Natural killer cell (primary cell): ENCODE measurements at regions not wholly inside any gene's neighbourhood (a gene's known extent, or its start where the extent isn't known, plus 50 kb on each side); places are given as distances from the start of the nearest gene placed in this dataset.

Source experiments
- ATAC-seq, 3 donors: fragments of 150-1000 bp in 2 of 3; fragments of 200-7000 bp in 1 of 3; cut with Tn5 transposase; 1 replicate in 1 of 3; 2 replicates in 2 of 3; pipeline ENCODE4 v1.10.0; 2021; ENCODE audit warnings: mild to moderate bottlenecking in 2 of 3, moderate library complexity in 2 of 3
- DNase-seq, 2 donors: peaks; one replicate each; pipeline versions ENCODE4 v3.0.0 to v3.0.0-alpha.2; 2013 to 2021; ENCODE audit warnings: mixed read lengths in 1 of 2
- H3K27ac ChIP-seq: one replicate; pipeline ENCODE4 v1.5.1; 2013; ENCODE audit warnings: mild to moderate bottlenecking, low read length
- H3K27me3 ChIP-seq: one replicate; pipeline ENCODE4 v1.6.1; 2013; ENCODE audit warnings: low read length; ENCODE audit not compliant: control insufficient read depth, insufficient read depth
- H3K36me3 ChIP-seq: one replicate; pipeline ENCODE4 v1.6.1; 2013; ENCODE audit warnings: low read length; ENCODE audit not compliant: control insufficient read depth, insufficient read depth
- H3K4me1 ChIP-seq: one replicate; pipeline ENCODE4 v1.6.1; 2013; ENCODE audit warnings: low read length; ENCODE audit not compliant: control insufficient read depth, insufficient read depth
- H3K4me3 ChIP-seq: one replicate; pipeline ENCODE4 v1.5.1; 2013; ENCODE audit warnings: low read length
- H3K9me3 ChIP-seq: one replicate; pipeline ENCODE4 v1.6.1; 2013; ENCODE audit warnings: low read length; ENCODE audit not compliant: control insufficient read depth, insufficient read depth
- H3K27ac Mint-ChIP-seq, 2 donors: one replicate each; pipeline ENCODE4 v1.8.0; 2022; ENCODE audit warnings: mild to moderate bottlenecking in 2 of 2, mixed read lengths in 2 of 2, moderate library complexity in 1 of 2
- H3K27me3 Mint-ChIP-seq, 2 donors: one replicate each; pipeline ENCODE4 v1.8.0; 2022; ENCODE audit warnings: low read depth in 2 of 2, mixed read lengths in 2 of 2
- H3K36me3 Mint-ChIP-seq: one replicate; pipeline ENCODE4 v1.8.0; 2022; ENCODE audit warnings: mixed read lengths
- H3K4me1 Mint-ChIP-seq, 2 donors: one replicate each; pipeline ENCODE4 v1.8.0; 2022; ENCODE audit warnings: mixed read lengths in 2 of 2
- H3K4me3 Mint-ChIP-seq: one replicate; pipeline ENCODE4 v1.8.0; 2022; ENCODE audit warnings: mild to moderate bottlenecking, moderate library complexity, mixed read lengths
- H3K9me3 Mint-ChIP-seq, 2 donors: one replicate each; pipeline ENCODE4 v1.8.0; 2022; ENCODE audit warnings: mixed read lengths in 2 of 2
- CTCF ChIP-seq: fragments of 200-600 bp; IDR thresholded peaks from one replicate; pipeline ENCODE4 v1.8.0; 2022; ENCODE audit warnings: antibody characterized with exemption
- WGBS: methylation state at CpG from one replicate; pipeline ENCODE4 v1.1.7; 2013; ENCODE audit warnings: missing lambda C conversion rate; ENCODE audit not compliant: insufficient coverage; 5-methylcytosine and 5-hydroxymethylcytosine counted together
- intact Hi-C: fragments of 100-400 bp; cut with micrococcal nuclease; formaldehyde crosslinking; loops from one replicate; pipeline ENCODE4 v1.14.2; 2022

GRCh38 chr11:134517621-134518293 is 105.7 kb upstream of the B3GAT1 start:
- intact Hi-C loops, result no loop called here
- H3K4me1 ChIP-seq, result no peaks in the 10 kb centered on the region
- Mint-ChIP-seq H3K4me3 (no peak overlapping the region), H3K9me3 (no peaks in the 10 kb centered on the region), H3K27ac (no peak overlapping the region), H3K36me3 (no peaks in the 10 kb centered on the region), H3K27me3 (peaks cover 0 to 8% of the 10 kb centered on the region in 2 donors), H3K4me1 (peaks cover 0 to 6% of the 10 kb centered on the region in 2 donors)
- 76% methylated on average over 14 of the region's 14 CpGs for WGBS
- no peak overlapping the region for H3K27ac ChIP-seq
- no peak overlapping the region for H3K4me3 ChIP-seq
- H3K27me3 ChIP-seq, result no peaks in the 10 kb centered on the region
- DNase-seq (no peak), ATAC-seq (no peak)
- no peaks in the 10 kb centered on the region for H3K36me3 ChIP-seq
- TF ChIP-seq CTCF, result no peak
- H3K9me3 ChIP-seq, result no peaks in the 10 kb centered on the region

DNA sequence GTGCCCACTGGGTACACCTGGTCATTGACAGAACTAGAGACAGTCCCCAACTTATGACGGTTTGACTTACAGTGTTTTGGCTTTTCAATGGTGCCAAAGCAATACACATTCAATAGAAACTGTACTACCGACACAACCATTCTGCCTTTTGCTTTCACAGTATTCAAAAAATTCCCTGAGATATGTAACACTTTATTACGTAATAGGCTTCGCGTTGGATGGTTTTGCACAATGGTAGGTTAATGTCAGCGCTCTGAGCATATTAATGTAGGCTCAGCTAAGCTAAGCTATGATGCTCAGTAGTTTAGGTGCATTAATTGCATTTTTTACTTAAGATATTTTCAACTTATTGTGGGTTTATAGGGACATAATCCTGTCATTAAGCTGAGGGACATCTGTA is 105.1 kb upstream of the B3GAT1 start:
- H3K4me3 Mint-ChIP-seq, result no peak overlapping the region

DNA sequence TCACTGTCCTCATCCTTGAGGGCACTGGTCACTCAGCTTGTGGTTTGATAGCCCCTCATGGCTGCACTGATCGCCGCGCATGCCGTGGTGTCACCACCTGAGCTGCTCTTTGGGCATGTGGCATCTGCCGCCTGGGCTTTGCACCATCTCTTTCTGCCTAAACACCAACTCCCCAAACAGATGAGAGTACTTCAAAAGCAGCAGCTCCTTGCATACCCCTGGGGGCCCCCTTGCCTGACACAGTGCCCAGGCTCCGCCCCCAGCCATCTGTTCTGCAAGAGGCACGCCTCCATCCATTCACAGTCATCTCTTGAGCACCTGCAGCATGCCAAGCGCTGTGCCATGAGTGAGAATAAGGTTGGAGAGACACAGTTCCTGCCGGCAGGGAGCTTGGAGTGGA is 104.5 kb upstream of the B3GAT1 start:
- WGBS, result 76% methylated on average over 9 of the region's 9 CpGs

More for the DNA sequence above, 105.1 kb upstream of the B3GAT1 start:
- Mint-ChIP-seq H3K4me1 (peaks cover 0 to 2% of the 10 kb centered on the region in 2 donors), H3K36me3 (no peaks in the 10 kb centered on the region), H3K27ac (no peak overlapping the region), H3K9me3 (no peaks in the 10 kb centered on the region), H3K27me3 (peaks cover 0 to 5% of the 10 kb centered on the region in 2 donors)
- no peak for TF ChIP-seq CTCF
- DNase-seq, result no peak
- no peak overlapping the region for H3K4me3 ChIP-seq
- H3K9me3 ChIP-seq, result no peaks in the 10 kb centered on the region
- H3K27me3 ChIP-seq, result no peaks in the 10 kb centered on the region
- intact Hi-C loops, result no loop called here
- no peaks in the 10 kb centered on the region for H3K36me3 ChIP-seq
- no peaks in the 10 kb centered on the region for H3K4me1 ChIP-seq
- ATAC-seq, result no peak
- 93% methylated on average over 6 of the region's 6 CpGs for WGBS
- no peak overlapping the region for H3K27ac ChIP-seq

More for the DNA sequence above, 104.5 kb upstream of the B3GAT1 start:
- Mint-ChIP-seq H3K9me3 (no peaks in the 10 kb centered on the region), H3K27ac (no peak overlapping the region), H3K36me3 (no peaks in the 10 kb centered on the region), H3K27me3 (peaks cover 4% of the 10 kb centered on the region in 2 donors), H3K4me3 (no peak overlapping the region), H3K4me1 (no peaks in the 10 kb centered on the region)
- ATAC-seq (no peak), DNase-seq (peak in 1 of 2 donors; percentile 3)
- no peaks in the 10 kb centered on the region for H3K4me1 ChIP-seq
- H3K27me3 ChIP-seq, result no peaks in the 10 kb centered on the region
- intact Hi-C loops, result no loop called here
- no peak for TF ChIP-seq CTCF
- no peak overlapping the region for H3K4me3 ChIP-seq
- H3K36me3 ChIP-seq, result no peaks in the 10 kb centered on the region
- no peaks in the 10 kb centered on the region for H3K9me3 ChIP-seq
- H3K27ac ChIP-seq, result no peak overlapping the region
